ENCODE measurements at regions not wholly inside any gene's neighbourhood (a gene's known extent, or its start where the extent isn't known, plus 50 kb on each side); places are given as distances from the start of the nearest gene placed in this dataset.

GRCh38 chr1:25168193-25169071, 63.9 kb downstream of the SYF2 start (continued):
- TF ChIP-seq ZNF407 (CRISPR knock-in tag; IDR thresholded peaks at IDR 0.05; ENCODE audit: not compliant biosample characterization) (no peak), KDM5A (IDR thresholded peaks at IDR 0.05; ENCODE audit: borderline replicate concordance, low read length) (no peak; the same call in 1 of the 2 replicates), ZSCAN29 (CRISPR knock-in tag; conservative IDR thresholded peaks at IDR 0.05) (no peak), ZNF333 (CRISPR knock-in tag; IDR thresholded peaks at IDR 0.05; ENCODE audit: borderline replicate concordance) (peak; percentile 45; the same call in 1 of the 2 replicates), FOXM1 (CRISPR knock-in tag; IDR thresholded peaks at IDR 0.05) (no peak), HOXA9 (CRISPR knock-in tag; IDR thresholded peaks at IDR 0.05; ENCODE audit: borderline replicate concordance) (no peak), HNRNPH1 (optimal IDR thresholded peaks at IDR 0.05; ENCODE audit: low read depth, low read length) (no peak), SPEN (CRISPR knock-in tag; IDR thresholded peaks at IDR 0.05; ENCODE audit: low read depth) (0 out of 2 replicates have a peak, but pooled peaks have one; percentile 28), CBX2 (IDR thresholded peaks at IDR 0.05; ENCODE audit: low read depth, low read length) (no peak), CBX2 (CRISPR knock-in tag; IDR thresholded peaks at IDR 0.05; ENCODE audit: low read depth) (no peak), HDAC2 (CRISPR knock-in tag; IDR thresholded peaks at IDR 0.05) (peak; percentile 96), TCF12 (IDR thresholded peaks at IDR 0.05) (no peak), TCF12 (CRISPR knock-in tag; IDR thresholded peaks at IDR 0.05) (peak; percentile 95), ATAD3A (CRISPR knock-in tag; IDR thresholded peaks at IDR 0.05) (no peak), TBX3 (IDR thresholded peaks at IDR 0.05; ENCODE audit: borderline replicate concordance) (peak; percentile 95), RORA (CRISPR knock-in tag; IDR thresholded peaks at IDR 0.05) (0 out of 2 replicates have a peak, but pooled peaks have one; percentile 23), REL (CRISPR knock-in tag; conservative IDR thresholded peaks at IDR 0.05) (no peak), MEF2D (CRISPR knock-in tag; IDR thresholded peaks at IDR 0.05) (peak; percentile 68; the same call in 1 of the 2 replicates), ZNF572 (CRISPR knock-in tag; IDR thresholded peaks at IDR 0.05) (no peak), NFE2L1 (CRISPR knock-in tag; IDR thresholded peaks at IDR 0.05; ENCODE audit: borderline replicate concordance) (no peak)

Measured in HepG2 (cell line).